ENCODE measurements at regions not wholly inside any gene's neighbourhood (a gene's known extent, or its start where the extent isn't known, plus 50 kb on each side); places are given as distances from the start of the nearest gene placed in this dataset.

DNA sequence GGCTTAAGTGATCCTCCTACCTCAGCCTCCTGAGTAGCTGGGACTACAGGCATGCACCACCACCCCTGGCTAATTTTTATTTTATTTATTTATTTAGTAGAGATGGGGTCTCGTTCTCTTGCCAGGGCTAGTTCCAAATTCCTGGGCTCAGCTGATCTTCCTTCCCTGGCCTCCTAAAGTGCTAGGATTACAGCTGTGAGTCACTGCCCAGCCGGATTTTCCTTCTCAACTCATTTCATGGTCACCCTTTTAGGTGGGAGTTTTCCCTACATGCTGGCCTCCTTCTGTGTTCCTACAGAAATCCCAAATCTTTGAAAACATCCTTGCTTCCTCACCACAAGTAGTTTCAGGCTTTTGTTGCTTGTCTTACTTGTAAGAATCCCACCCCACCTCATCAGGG is 102.1 kb upstream of the SIAH1 start:
- Histone ChIP-seq H4K20me1 (ENCODE audit: insufficient read depth, poor library complexity, severe bottlenecking) (no peaks in the 10 kb centered on the region), H3K4me1 (ENCODE audit: insufficient read depth) (peaks cover 9% of the 10 kb centered on the region), H3K9me2 (replicated peaks; ENCODE audit: insufficient read depth) (no peaks in the 10 kb centered on the region), H3K27me3 (no peaks in the 10 kb centered on the region), H2AFZ (no peak overlapping the region), H3K9me3 (ENCODE audit: low read depth) (no peaks in the 10 kb centered on the region), H3K36me3 (replicated peaks; ENCODE audit: insufficient read depth, low read depth) (no peaks in the 10 kb centered on the region), H3K4me2 (no peak overlapping the region), H3K79me2 (no peaks in the 10 kb centered on the region), H3K4me3 (no peak overlapping the region), H3K27ac (no peak overlapping the region)
- no peak for DNase-seq (ENCODE audit: low spot score)
- WGBS (ENCODE audit: low lambda C conversion rate, missing lambda C conversion rate): 63% methylated on average over 2 of the region's 2 CpGs
- TF ChIP-seq EZH2phosphoT487 (IDR thresholded peaks at IDR 0.05; ENCODE audit: low read depth, severe bottlenecking, unreplicated experiment): no peak
- TF ChIP-seq, protein P1, sequence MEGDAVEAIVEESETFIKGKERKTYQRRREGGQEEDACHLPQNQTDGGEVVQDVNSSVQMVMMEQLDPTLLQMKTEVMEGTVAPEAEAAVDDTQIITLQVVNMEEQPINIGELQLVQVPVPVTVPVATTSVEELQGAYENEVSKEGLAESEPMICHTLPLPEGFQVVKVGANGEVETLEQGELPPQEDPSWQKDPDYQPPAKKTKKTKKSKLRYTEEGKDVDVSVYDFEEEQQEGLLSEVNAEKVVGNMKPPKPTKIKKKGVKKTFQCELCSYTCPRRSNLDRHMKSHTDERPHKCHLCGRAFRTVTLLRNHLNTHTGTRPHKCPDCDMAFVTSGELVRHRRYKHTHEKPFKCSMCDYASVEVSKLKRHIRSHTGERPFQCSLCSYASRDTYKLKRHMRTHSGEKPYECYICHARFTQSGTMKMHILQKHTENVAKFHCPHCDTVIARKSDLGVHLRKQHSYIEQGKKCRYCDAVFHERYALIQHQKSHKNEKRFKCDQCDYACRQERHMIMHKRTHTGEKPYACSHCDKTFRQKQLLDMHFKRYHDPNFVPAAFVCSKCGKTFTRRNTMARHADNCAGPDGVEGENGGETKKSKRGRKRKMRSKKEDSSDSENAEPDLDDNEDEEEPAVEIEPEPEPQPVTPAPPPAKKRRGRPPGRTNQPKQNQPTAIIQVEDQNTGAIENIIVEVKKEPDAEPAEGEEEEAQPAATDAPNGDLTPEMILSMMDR (IDR thresholded peaks at IDR 0.05; ENCODE audit: poor library complexity): no peak
- no peak for TF ChIP-seq EZH2 (IDR thresholded peaks at IDR 0.05; ENCODE audit: borderline replicate concordance)

DNA sequence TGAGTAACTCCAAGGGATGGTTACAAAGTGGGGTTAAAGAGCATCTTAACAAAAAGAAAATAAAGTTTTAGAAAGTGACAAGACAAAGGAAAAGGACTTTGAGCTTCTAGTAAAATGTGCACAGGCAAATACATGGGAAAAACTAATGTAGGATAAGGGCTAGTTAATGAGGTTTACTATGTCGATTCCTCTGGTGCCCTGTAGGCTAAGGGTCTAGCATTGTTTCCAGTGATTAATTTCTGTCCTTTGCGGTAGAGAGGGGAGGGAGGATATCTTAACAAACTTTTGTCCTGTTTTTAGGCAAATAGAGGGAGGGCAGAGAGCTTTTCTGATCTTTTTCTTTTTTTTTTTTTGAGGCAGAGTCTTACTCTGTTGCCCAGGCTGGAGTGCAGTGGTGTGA is 96.6 kb upstream of the SIAH1 start:
- Histone ChIP-seq H3K36me3 (replicated peaks; ENCODE audit: insufficient read depth, low read depth) (no peaks in the 10 kb centered on the region), H3K9me3 (ENCODE audit: low read depth) (no peaks in the 10 kb centered on the region), H2AFZ (no peak overlapping the region), H3K27me3 (no peaks in the 10 kb centered on the region), H3K79me2 (no peaks in the 10 kb centered on the region), H3K9me2 (replicated peaks; ENCODE audit: insufficient read depth) (no peaks in the 10 kb centered on the region), H4K20me1 (ENCODE audit: insufficient read depth, poor library complexity, severe bottlenecking) (no peaks in the 10 kb centered on the region), H3K4me3 (no peak overlapping the region), H3K4me1 (ENCODE audit: insufficient read depth) (no peaks in the 10 kb centered on the region), H3K4me2 (no peak overlapping the region), H3K27ac (no peak overlapping the region)
- TF ChIP-seq EZH2 (IDR thresholded peaks at IDR 0.05; ENCODE audit: borderline replicate concordance) (no peak), EZH2phosphoT487 (IDR thresholded peaks at IDR 0.05; ENCODE audit: low read depth, severe bottlenecking, unreplicated experiment) (no peak)
- TF ChIP-seq, protein P1 (IDR thresholded peaks at IDR 0.05; ENCODE audit: poor library complexity): no peak
- no peak for DNase-seq (ENCODE audit: low spot score)
- WGBS (ENCODE audit: low lambda C conversion rate, missing lambda C conversion rate): 73% methylated on average over 2 of the region's 2 CpGs

GRCh38 chr16:48481211-48481610 is 96.0 kb upstream of the SIAH1 start:
- Histone ChIP-seq H3K4me1 (ENCODE audit: insufficient read depth) (no peaks in the 10 kb centered on the region), H3K9me2 (replicated peaks; ENCODE audit: insufficient read depth) (no peaks in the 10 kb centered on the region), H3K9me3 (ENCODE audit: low read depth) (no peaks in the 10 kb centered on the region), H4K20me1 (ENCODE audit: insufficient read depth, poor library complexity, severe bottlenecking) (no peaks in the 10 kb centered on the region), H3K4me2 (no peak overlapping the region), H3K79me2 (no peaks in the 10 kb centered on the region), H3K36me3 (replicated peaks; ENCODE audit: insufficient read depth, low read depth) (no peaks in the 10 kb centered on the region), H3K4me3 (no peak overlapping the region), H3K27ac (no peak overlapping the region), H2AFZ (no peak overlapping the region), H3K27me3 (no peaks in the 10 kb centered on the region)
- DNase-seq (ENCODE audit: low spot score): no peak
- WGBS (ENCODE audit: low lambda C conversion rate, missing lambda C conversion rate): 96% methylated on average over 1 of the region's 1 CpG
- no peak for TF ChIP-seq EZH2 (IDR thresholded peaks at IDR 0.05; ENCODE audit: borderline replicate concordance)
- no peak for TF ChIP-seq EZH2phosphoT487 (IDR thresholded peaks at IDR 0.05; ENCODE audit: low read depth, severe bottlenecking, unreplicated experiment)
- TF ChIP-seq, protein P1 (IDR thresholded peaks at IDR 0.05; ENCODE audit: poor library complexity): no peak

- TF ChIP-seq EZH2phosphoT487 (IDR thresholded peaks at IDR 0.05; ENCODE audit: low read depth, severe bottlenecking, unreplicated experiment) (no peak), EZH2 (IDR thresholded peaks at IDR 0.05; ENCODE audit: borderline replicate concordance) (no peak)
- TF ChIP-seq, protein P1 (IDR thresholded peaks at IDR 0.05; ENCODE audit: poor library complexity): no peak
- Histone ChIP-seq H3K4me3 (no peak overlapping the region), H3K36me3 (replicated peaks; ENCODE audit: insufficient read depth, low read depth) (no peaks in the 10 kb centered on the region), H3K27ac (no peak overlapping the region), H3K27me3 (no peaks in the 10 kb centered on the region), H3K9me2 (replicated peaks; ENCODE audit: insufficient read depth) (no peaks in the 10 kb centered on the region), H4K20me1 (ENCODE audit: insufficient read depth, poor library complexity, severe bottlenecking) (no peaks in the 10 kb centered on the region), H3K79me2 (no peaks in the 10 kb centered on the region), H2AFZ (no peak overlapping the region), H3K4me1 (ENCODE audit: insufficient read depth) (no peaks in the 10 kb centered on the region), H3K9me3 (ENCODE audit: low read depth) (no peaks in the 10 kb centered on the region), H3K4me2 (no peak overlapping the region)
- DNase-seq (ENCODE audit: low spot score): no peak
- 64% methylated on average over 2 of the region's 2 CpGs for WGBS (ENCODE audit: low lambda C conversion rate, missing lambda C conversion rate)
Measured at GRCh38 chr16:48479955-48480354, 94.7 kb upstream of the SIAH1 start.
